ENCODE measurements at regions not wholly inside any gene's neighbourhood (a gene's known extent, or its start where the extent isn't known, plus 50 kb on each side); places are given as distances from the start of the nearest gene placed in this dataset.
"Not testable (repeated sequence)": the region's sequence is repeated elsewhere in the genome, so short reads cannot be mapped to it uniquely, and the experiment has no call there.

- Histone ChIP-seq H3K4me2 (replicated peaks; ENCODE audit: low read depth, low read length, poor library complexity, severe bottlenecking) (no peak overlapping the region), H3K36me3 (replicated peaks in 1 of 2; ENCODE audit: control extremely low read depth in 1 of 2, control insufficient read depth in 1 of 2, extremely low read depth in 1 of 2, insufficient read depth in 2 of 2, low read length in 1 of 2) (no peaks in the 10 kb centered on the region), H3K4me1 (ENCODE audit: control insufficient read depth in 2 of 2, insufficient read depth in 2 of 2, low read length in 2 of 2) (no peaks in the 10 kb centered on the region), H3K4me3 (ENCODE audit: control extremely low read depth in 1 of 5, extremely low read depth in 1 of 5, insufficient read depth in 1 of 5, low read depth in 2 of 5, low read length in 4 of 5) (no peak overlapping the region), H4K20me1 (ENCODE audit: control insufficient read depth, insufficient read depth, low read length, poor library complexity, severe bottlenecking) (no peaks in the 10 kb centered on the region), H3K9me3 (ENCODE audit: control extremely low read depth in 1 of 3, control insufficient read depth in 2 of 3, insufficient read depth in 1 of 3, low read length in 2 of 3) (peaks cover 0 to 5% (median 1%) of the 10 kb centered on the region in 3 donors), H3K27ac (ENCODE audit: low read length in 2 of 2) (no peak overlapping the region), H2AFZ (ENCODE audit: insufficient read depth, low read depth, low read length, poor library complexity, severe bottlenecking) (no peak overlapping the region), H3K27me3 (replicated peaks in 1 of 4; ENCODE audit: control extremely low read depth in 1 of 4, control insufficient read depth in 3 of 4, insufficient read depth in 4 of 4, low read length in 3 of 4) (no peaks in the 10 kb centered on the region), H3K9ac (ENCODE audit: low read length) (no peak overlapping the region), H3K79me2 (ENCODE audit: control insufficient read depth, insufficient read depth, low read length) (no peaks in the 10 kb centered on the region)
- H3K9me3 Mint-ChIP-seq (ENCODE audit: insufficient read depth), result peaks cover 3% of the 10 kb centered on the region
- intact Hi-C loops (cut with micrococcal nuclease), result no loop called here
- no peaks in the 10 kb centered on the region for H3K4me1 Mint-ChIP-seq
- no peak for ATAC-seq (ENCODE audit: low read depth)
- CTCF ChIA-PET, result no interaction called here
- WGBS (ENCODE audit: insufficient coverage), result 95% methylated on average over 2 of the region's 4 CpGs
- no peak overlapping the region for H3K4me3 Mint-ChIP-seq
- DNase-seq, result no peak
- POLR2A ChIA-PET, result no interaction called here
- H3K27ac Mint-ChIP-seq, result no peak overlapping the region
- H3K27me3 Mint-ChIP-seq, result peaks cover 3% of the 10 kb centered on the region
- TF ChIP-seq EZH2 (IDR thresholded peaks at IDR 0.05; ENCODE audit: borderline replicate concordance, insufficient read depth, low read depth, low read length, poor library complexity, severe bottlenecking) (no peak), CTCF (IDR thresholded peaks at IDR 0.05) (no peak)
Observed at GRCh38 chr12:118543651-118544050, 167.3 kb downstream of the SUDS3 start.

- Mint-ChIP-seq H3K4me1 (no peaks in the 10 kb centered on the region), H3K27ac (no peak overlapping the region), H3K4me3 (no peak overlapping the region), H3K9me3 (ENCODE audit: insufficient read depth) (peaks cover 3% of the 10 kb centered on the region), H3K27me3 (no peaks in the 10 kb centered on the region)
- Histone ChIP-seq H3K9me3 (ENCODE audit: control extremely low read depth in 1 of 3, control insufficient read depth in 2 of 3, insufficient read depth in 1 of 3, low read length in 2 of 3) (peaks cover 0 to 8% (median 1%) of the 10 kb centered on the region in 3 donors), H3K79me2 (ENCODE audit: control insufficient read depth, insufficient read depth, low read length) (no peaks in the 10 kb centered on the region), H3K27me3 (replicated peaks in 1 of 4; ENCODE audit: control extremely low read depth in 1 of 4, control insufficient read depth in 3 of 4, insufficient read depth in 4 of 4, low read length in 3 of 4) (no peaks in the 10 kb centered on the region), H4K20me1 (ENCODE audit: control insufficient read depth, insufficient read depth, low read length, poor library complexity, severe bottlenecking) (no peaks in the 10 kb centered on the region), H3K27ac (ENCODE audit: low read length in 2 of 2) (no peak overlapping the region), H2AFZ (ENCODE audit: insufficient read depth, low read depth, low read length, poor library complexity, severe bottlenecking) (no peak overlapping the region), H3K36me3 (replicated peaks in 1 of 2; ENCODE audit: control extremely low read depth in 1 of 2, control insufficient read depth in 1 of 2, extremely low read depth in 1 of 2, insufficient read depth in 2 of 2, low read length in 1 of 2) (no peaks in the 10 kb centered on the region), H3K4me3 (ENCODE audit: control extremely low read depth in 1 of 5, extremely low read depth in 1 of 5, insufficient read depth in 1 of 5, low read depth in 2 of 5, low read length in 4 of 5) (no peak overlapping the region), H3K4me1 (ENCODE audit: control insufficient read depth in 2 of 2, insufficient read depth in 2 of 2, low read length in 2 of 2) (no peaks in the 10 kb centered on the region), H3K4me2 (replicated peaks; ENCODE audit: low read depth, low read length, poor library complexity, severe bottlenecking) (no peak overlapping the region), H3K9ac (ENCODE audit: low read length) (no peak overlapping the region)
- 100% methylated on average over 1 of the region's 1 CpG for WGBS (ENCODE audit: insufficient coverage)
- DNase-seq, result no peak
- no peak for ATAC-seq (ENCODE audit: low read depth)
- no peak for TF ChIP-seq EZH2 (IDR thresholded peaks at IDR 0.05; ENCODE audit: borderline replicate concordance, insufficient read depth, low read depth, low read length, poor library complexity, severe bottlenecking)
- TF ChIP-seq CTCF (IDR thresholded peaks at IDR 0.05), result no peak
- ChIA-PET CTCF (no interaction called here), POLR2A (no interaction called here)
- intact Hi-C loops (cut with micrococcal nuclease), result no loop called here
Observed at GRCh38 chr12:118544569-118544968, 168.2 kb downstream of the SUDS3 start.

GRCh38 chr12:118547606-118548005 is 171.3 kb downstream of the SUDS3 start:
- H3K4me3 Mint-ChIP-seq; H3K27me3 Mint-ChIP-seq; H3K27me3 ChIP-seq (replicated peaks in 1 of 4; ENCODE audit: control extremely low read depth in 1 of 4, control insufficient read depth in 3 of 4, insufficient read depth in 4 of 4, low read length in 3 of 4); H3K4me3 ChIP-seq (ENCODE audit: control extremely low read depth in 1 of 5, extremely low read depth in 1 of 5, insufficient read depth in 1 of 5, low read depth in 2 of 5, low read length in 4 of 5); H3K9ac ChIP-seq (ENCODE audit: low read length); H4K20me1 ChIP-seq (ENCODE audit: control insufficient read depth, insufficient read depth, low read length, poor library complexity, severe bottlenecking); H3K4me1 Mint-ChIP-seq; intact Hi-C loops (cut with micrococcal nuclease); H3K9me3 ChIP-seq (ENCODE audit: control extremely low read depth in 1 of 3, control insufficient read depth in 2 of 3, insufficient read depth in 1 of 3, low read length in 2 of 3); H3K79me2 ChIP-seq (ENCODE audit: control insufficient read depth, insufficient read depth, low read length); H3K4me1 ChIP-seq (ENCODE audit: control insufficient read depth in 2 of 2, insufficient read depth in 2 of 2, low read length in 2 of 2); H3K27ac ChIP-seq (ENCODE audit: low read length in 2 of 2); ATAC-seq (ENCODE audit: low read depth); DNase-seq; H3K4me2 ChIP-seq (replicated peaks; ENCODE audit: low read depth, low read length, poor library complexity, severe bottlenecking); POLR2A ChIA-PET; H3K9me3 Mint-ChIP-seq (ENCODE audit: insufficient read depth); H3K36me3 ChIP-seq (replicated peaks in 1 of 2; ENCODE audit: control extremely low read depth in 1 of 2, control insufficient read depth in 1 of 2, extremely low read depth in 1 of 2, insufficient read depth in 2 of 2, low read length in 1 of 2); H2AFZ ChIP-seq (ENCODE audit: insufficient read depth, low read depth, low read length, poor library complexity, severe bottlenecking); CTCF ChIA-PET; H3K27ac Mint-ChIP-seq: not testable (repeated sequence)
- WGBS (ENCODE audit: insufficient coverage), result no CpG with 5 or more reads among the region's 6 CpGs
